GM10266 (cell line): ENCODE measurements at regions not wholly inside any gene's neighbourhood (a gene's known extent, or its start where the extent isn't known, plus 50 kb on each side); places are given as distances from the start of the nearest gene placed in this dataset.

Source experiments
- DNase-seq: peaks from one replicate; pipeline ENCODE4 v3.0.0; 2012; ENCODE audit errors: extremely low spot score
- CTCF ChIP-seq: IDR thresholded peaks from 2 replicates; pipeline ENCODE4 v1.5.1; 2012; ENCODE audit warnings: mild to moderate bottlenecking, low read depth; ENCODE audit not compliant: control insufficient read depth, insufficient read depth; ENCODE audit errors: missing control alignments

- no peak for TF ChIP-seq CTCF
- no peak for DNase-seq
Observed at GRCh38 chr4:110877778-110878370, 255.0 kb upstream of the PITX2 start.

- DNase-seq = no peak
- no peak for TF ChIP-seq CTCF
Observed at GRCh38 chr4:110878413-110878812, 255.5 kb upstream of the PITX2 start.

GRCh38 chr4:110878956-110879355, 256.1 kb upstream of the PITX2 start:
- no peak for TF ChIP-seq CTCF
- no peak for DNase-seq

- DNase-seq = no peak
- no peak for TF ChIP-seq CTCF
Observed at GRCh38 chr4:110886270-110886669, 263.4 kb upstream of the PITX2 start.

GRCh38 chr4:110886856-110887255, 264.0 kb upstream of the PITX2 start:
- no peak for DNase-seq
- no peak for TF ChIP-seq CTCF

GRCh38 chr4:110897784-110898183, 274.9 kb upstream of the PITX2 start:
- TF ChIP-seq CTCF = no peak
- DNase-seq = no peak

- TF ChIP-seq CTCF = no peak
- peak; percentile 8 for DNase-seq
Observed at GRCh38 chr4:110898290-110898689, 275.4 kb upstream of the PITX2 start.
